Mucosa of descending colon (tissue), 3 donors: ENCODE measurements at regions not wholly inside any gene's neighbourhood (a gene's known extent, or its start where the extent isn't known, plus 50 kb on each side); places are given as distances from the start of the nearest gene placed in this dataset.

Experiments
- ATAC-seq: fragments of 200-7000 bp; cut with Tn5 transposase; one replicate; pipeline ENCODE4 v1.9.1; 2020; ENCODE audit warnings: mild to moderate bottlenecking, moderate library complexity
- DNase-seq, 3 donors: peaks; one replicate each; pipeline ENCODE4 v3.0.0-alpha.2; 2020
- H3K36me3 ChIP-seq: fragments of 200-600 bp; one replicate; pipeline ENCODE4 v1.8.0; 2021; ENCODE audit warnings: low read depth, mild to moderate bottlenecking
- H3K4me1 ChIP-seq: fragments of 200-600 bp; one replicate; pipeline ENCODE4 v1.8.0; 2021; ENCODE audit warnings: low read depth, mild to moderate bottlenecking
- H3K4me3 ChIP-seq: fragments of 200-600 bp; one replicate; pipeline ENCODE4 v1.8.0; 2021; ENCODE audit warnings: mild to moderate bottlenecking
- H3K9me3 ChIP-seq: fragments of 200-600 bp; one replicate; pipeline ENCODE4 v1.8.0; 2021; ENCODE audit warnings: mild to moderate bottlenecking
- intact Hi-C, 2 donors: fragments of 100-400 bp; cut with DNase I in 1 of 2; cut with micrococcal nuclease in 1 of 2; formaldehyde crosslinking; loops; one replicate each; pipeline versions ENCODE4 v1.11.0 to v1.11.1; 2022; cut with DNase I, micrococcal nuclease
- TF ChIP-seq, protein P1 (sequence below): fragments of 200-600 bp; IDR thresholded peaks from one replicate; pipeline ENCODE4 v1.8.0; 2022; ENCODE audit warnings: antibody characterized with exemption, mild to moderate bottlenecking
- donor health status: DM: no; HTN: no; CAD: no; lungs with moderate emphysema.
- donor health status: DM: no; HTN: no; CAD: no.
- donor health status: DM: no; HTN: yes; CAD: no.

DNA sequence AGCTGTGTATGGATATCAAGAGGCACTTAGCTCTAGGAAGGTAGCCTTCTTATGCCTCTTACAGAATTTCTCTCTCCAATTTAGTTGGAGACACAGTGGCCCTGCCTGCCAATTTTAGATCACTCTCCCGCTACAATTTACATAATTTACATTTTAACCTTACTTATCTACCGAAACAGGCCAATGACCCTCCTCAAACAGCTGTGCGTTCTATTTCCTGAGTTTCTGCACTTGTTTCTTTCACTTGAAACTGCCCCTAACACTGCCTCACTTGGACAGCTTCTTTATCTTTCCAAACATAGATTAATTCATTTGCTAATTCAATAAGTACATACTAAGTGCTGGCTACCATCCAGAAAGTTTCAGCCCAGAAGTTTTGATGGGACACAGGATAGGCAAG lies 52.9 kb upstream of the HDDC2 start:
- intact Hi-C loops, result no loop called here
- no peak for DNase-seq
- no peak for ATAC-seq
- Histone ChIP-seq H3K4me3 (no peak overlapping the region), H3K4me1 (no peaks in the 10 kb centered on the region), H3K9me3 (no peaks in the 10 kb centered on the region), H3K36me3 (no peaks in the 10 kb centered on the region)
- TF ChIP-seq, protein P1, sequence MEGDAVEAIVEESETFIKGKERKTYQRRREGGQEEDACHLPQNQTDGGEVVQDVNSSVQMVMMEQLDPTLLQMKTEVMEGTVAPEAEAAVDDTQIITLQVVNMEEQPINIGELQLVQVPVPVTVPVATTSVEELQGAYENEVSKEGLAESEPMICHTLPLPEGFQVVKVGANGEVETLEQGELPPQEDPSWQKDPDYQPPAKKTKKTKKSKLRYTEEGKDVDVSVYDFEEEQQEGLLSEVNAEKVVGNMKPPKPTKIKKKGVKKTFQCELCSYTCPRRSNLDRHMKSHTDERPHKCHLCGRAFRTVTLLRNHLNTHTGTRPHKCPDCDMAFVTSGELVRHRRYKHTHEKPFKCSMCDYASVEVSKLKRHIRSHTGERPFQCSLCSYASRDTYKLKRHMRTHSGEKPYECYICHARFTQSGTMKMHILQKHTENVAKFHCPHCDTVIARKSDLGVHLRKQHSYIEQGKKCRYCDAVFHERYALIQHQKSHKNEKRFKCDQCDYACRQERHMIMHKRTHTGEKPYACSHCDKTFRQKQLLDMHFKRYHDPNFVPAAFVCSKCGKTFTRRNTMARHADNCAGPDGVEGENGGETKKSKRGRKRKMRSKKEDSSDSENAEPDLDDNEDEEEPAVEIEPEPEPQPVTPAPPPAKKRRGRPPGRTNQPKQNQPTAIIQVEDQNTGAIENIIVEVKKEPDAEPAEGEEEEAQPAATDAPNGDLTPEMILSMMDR, result no peak

DNA sequence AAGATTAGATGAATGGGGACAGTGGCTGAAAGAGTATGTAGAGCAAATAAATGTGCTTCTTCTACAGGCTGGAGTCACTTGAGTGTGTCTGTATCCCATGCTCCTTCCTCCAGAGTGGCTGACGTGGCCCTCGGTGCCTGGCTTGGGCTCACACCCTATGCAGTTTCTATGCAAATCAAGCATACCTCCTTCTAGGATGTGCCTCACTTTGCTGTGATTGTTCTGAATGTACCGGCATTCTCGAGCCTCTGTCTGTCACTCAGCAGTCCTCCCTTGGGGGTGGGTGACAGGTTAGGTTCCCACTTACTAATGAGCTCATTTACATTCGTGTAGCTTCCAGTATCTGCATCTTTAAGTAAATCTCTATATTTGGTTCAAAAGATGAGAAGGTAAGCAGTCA lies 55.1 kb upstream of the HDDC2 start:
- H3K4me1 ChIP-seq, result no peaks in the 10 kb centered on the region
- DNase-seq (no peak), ATAC-seq (peak; percentile 31)
- no peaks in the 10 kb centered on the region for H3K36me3 ChIP-seq
- intact Hi-C loops, result no loop called here
- no peaks in the 10 kb centered on the region for H3K9me3 ChIP-seq
- TF ChIP-seq, protein P1, result no peak
- H3K4me3 ChIP-seq, result no peak overlapping the region

DNA sequence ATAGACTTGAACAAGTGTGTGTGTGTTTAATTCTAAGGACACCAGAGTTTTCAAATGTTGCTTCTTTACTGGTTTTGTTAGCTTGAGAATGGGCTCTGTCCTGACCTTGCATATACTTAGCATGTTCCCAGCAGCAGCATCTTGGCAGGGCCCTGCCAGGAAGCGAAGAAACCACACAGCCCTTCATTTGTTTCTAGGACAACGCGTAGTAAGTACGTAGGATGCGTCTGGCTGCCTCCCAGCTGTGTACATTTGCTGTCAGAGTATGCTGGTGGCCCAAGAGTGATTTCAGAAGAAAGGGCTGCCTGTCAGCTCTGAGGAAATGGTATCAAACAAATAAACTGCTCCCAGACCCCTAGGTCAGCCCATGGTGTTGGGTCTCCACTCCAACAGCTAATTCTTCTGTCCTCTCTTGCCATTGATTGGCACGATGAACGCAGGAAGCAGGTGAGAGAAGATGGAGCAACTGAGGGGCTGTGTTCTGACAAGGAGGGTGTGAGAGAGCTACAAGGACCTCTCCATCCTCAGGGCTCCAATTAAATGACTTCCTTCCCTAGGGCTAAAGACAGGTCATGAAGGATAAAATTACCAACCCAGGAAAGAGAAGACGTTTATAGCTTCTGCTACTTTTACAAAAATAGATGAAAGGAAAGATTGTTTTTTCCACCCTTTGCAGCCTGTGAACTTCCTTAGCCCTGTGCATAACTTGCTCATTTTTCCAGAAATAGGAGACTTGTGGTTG lies 55.9 kb upstream of the HDDC2 start:
- H3K36me3 ChIP-seq, result no peaks in the 10 kb centered on the region
- no peaks in the 10 kb centered on the region for H3K4me1 ChIP-seq
- TF ChIP-seq, protein P1, result no peak
- no peaks in the 10 kb centered on the region for H3K9me3 ChIP-seq
- intact Hi-C loops, result no loop called here
- ATAC-seq (peak; percentile 43), DNase-seq (peak in 1 of 3 donors; percentile 11)
- H3K4me3 ChIP-seq, result no peak overlapping the region

DNA sequence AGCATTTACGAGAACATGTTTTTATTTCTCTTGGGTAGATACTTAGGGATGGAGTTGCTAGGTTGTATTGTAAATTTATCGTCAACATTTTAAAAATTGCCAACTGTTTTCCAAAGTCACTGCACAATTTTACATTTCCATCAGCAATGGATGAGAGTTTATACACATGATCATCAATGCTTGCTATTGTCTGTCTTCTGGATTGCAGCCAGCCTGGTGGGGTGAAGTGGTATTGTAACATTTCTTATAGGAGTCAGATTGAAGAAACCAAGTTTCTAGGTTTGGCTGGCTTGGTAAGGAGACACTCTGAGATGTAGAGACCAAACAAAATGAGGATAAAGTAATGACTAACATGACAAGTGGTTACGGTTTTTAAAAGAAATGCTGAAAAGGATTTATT lies 57.1 kb upstream of the HDDC2 start:
- no peaks in the 10 kb centered on the region for H3K36me3 ChIP-seq
- TF ChIP-seq, protein P1, result no peak
- no peak for ATAC-seq
- no peak for DNase-seq
- intact Hi-C loops, result no loop called here
- no peak overlapping the region for H3K4me3 ChIP-seq
- no peaks in the 10 kb centered on the region for H3K4me1 ChIP-seq
- no peaks in the 10 kb centered on the region for H3K9me3 ChIP-seq

DNA sequence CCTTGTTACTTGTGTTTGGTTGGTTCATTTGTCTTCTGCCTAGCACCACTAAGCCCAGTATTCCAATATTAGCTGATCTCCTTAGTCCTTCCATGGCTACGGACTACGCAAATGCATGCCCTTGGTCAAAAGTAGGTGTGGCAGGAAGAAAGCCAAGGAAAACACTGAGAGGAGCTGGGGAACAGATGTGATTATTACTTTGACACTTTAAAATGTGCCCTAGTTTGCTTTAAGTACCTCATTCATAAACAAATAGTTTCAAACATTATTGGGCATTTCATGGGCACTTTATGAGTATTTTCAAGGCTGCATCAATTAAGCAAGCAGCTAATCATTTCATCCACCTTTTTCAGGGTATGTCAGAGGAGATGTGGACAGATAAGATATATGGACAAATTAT lies 60.1 kb upstream of the HDDC2 start:
- Histone ChIP-seq H3K4me1 (no peaks in the 10 kb centered on the region), H3K4me3 (no peak overlapping the region), H3K9me3 (no peaks in the 10 kb centered on the region), H3K36me3 (no peaks in the 10 kb centered on the region)
- TF ChIP-seq, protein P1, result no peak
- no peak for ATAC-seq
- intact Hi-C loops, result no loop called here
- no peak for DNase-seq
